NCI-H2171 treated with DMSO at 0.1 percent for 48 hours (cell line): ENCODE measurements at regions not wholly inside any gene's neighbourhood (a gene's known extent, or its start where the extent isn't known, plus 50 kb on each side); places are given as distances from the start of the nearest gene placed in this dataset.

Source experiments
- DNase-seq: peaks from one replicate; lab custom pipeline; 2025; lab: John Stamatoyannopoulos, UW

DNA sequence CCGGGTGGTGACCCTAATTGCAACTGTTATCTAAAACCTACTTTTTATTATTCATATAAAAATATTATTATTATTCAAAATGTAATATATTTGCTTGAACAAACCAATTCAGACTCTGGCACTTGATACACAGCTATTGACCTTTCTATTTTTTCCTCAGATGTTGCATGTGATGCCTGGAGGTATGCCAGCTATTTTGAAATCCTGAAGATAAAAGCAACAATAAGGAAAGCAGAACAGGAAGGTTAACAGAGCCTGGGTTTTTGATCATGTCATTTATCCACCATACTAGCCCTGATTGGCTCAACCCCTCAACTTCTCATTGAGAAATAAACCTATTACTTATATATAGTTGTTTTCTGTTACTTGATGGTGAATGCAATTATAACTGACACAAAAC is 340.9 kb upstream of the KIF2A start:
- DNase-seq = no peak

DNA sequence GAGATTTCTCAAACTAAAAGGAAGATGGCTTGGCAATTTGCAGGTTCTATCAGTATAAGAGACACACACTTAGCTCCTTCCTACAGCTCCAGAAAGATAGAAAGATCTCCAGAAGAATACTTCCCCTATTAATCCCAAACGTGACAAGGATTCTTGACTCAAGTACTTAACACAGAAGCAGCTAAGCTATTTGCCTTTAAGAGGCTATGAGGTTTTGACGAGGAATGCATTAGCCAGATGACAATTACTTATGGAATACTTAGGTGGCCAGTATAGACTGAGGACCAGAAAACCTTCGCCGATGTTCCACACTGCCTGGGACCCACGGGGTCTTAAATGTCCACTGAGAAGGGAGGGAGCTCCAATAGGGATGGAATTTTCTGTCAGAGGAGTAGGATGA is 340.5 kb upstream of the KIF2A start:
- no peak for DNase-seq

DNA sequence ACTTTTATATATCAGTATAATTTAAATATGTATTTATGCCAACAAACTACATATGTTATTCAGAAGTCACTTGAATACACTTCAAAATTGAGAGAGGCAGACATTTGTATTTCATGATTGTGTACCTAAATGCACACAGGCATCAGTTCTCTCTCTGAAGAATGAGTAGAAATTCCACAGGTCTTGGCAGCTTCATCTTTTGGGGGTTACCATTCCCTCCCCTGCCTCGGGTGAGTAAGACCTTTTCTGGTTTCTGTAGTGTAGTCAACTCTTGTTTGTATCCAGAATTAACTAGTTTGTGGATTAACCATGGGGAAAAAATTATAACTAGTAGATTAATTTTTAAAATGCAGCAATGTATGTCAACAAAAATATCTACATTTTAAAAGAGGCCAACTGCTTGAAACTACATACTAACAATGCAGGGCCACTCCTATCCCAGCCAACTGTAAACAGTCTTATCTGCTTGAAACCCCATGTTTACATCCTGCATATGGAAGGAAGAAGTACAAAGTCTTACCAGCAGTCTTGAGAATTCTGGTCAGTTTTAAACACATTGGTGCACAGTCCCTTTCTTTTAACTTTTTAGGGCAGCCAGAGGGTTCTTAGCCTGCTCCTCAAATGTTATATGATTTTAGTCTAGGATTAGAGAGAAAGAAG is 339.6 kb upstream of the KIF2A start:
- DNase-seq = no peak

- no peak for DNase-seq
Measured at GRCh38 chr5:61966997-61967396, 339.0 kb upstream of the KIF2A start.

GRCh38 chr5:61967681-61968080 is 338.3 kb upstream of the KIF2A start:
- no peak for DNase-seq

DNA sequence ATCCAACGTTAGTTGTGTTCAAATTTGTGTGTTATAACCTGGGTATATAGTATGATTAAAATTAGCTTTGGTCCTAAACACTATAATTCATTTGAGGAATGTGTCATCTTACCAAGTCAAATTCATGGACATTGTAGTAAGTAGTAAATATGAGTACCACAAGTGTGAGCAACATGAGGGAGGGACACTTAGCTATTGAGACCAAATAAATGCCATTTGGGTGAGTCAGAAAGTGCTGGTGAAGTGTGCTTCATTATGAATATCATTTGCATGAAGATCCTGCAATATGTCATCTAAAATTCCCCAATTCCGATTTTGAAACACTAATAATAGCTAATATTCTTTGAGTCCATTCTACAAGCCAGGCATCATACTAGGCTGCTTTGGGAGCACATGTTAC is 336.7 kb upstream of the KIF2A start:
- no peak for DNase-seq

DNA sequence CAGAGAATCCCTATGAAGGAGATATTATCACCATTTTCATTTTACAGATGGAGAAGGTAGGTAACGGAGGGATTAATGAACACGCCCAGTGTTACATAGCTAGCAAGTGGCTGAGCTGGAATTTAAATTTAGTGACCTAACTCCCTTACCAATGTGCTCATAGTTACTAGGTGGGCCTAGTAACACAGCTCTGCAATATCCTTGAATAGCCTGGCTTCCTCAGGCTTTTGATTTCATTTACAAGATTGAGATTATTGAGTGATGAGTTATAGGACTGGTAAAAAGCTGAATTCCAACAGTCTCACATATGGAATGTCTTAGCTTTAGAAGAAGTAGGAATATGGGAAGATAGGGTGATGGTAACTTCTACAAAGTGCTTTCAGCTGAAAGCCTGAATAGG is 336.3 kb upstream of the KIF2A start:
- no peak for DNase-seq

- DNase-seq = no peak
Measured at GRCh38 chr5:61970218-61970617, 335.8 kb upstream of the KIF2A start.

DNA sequence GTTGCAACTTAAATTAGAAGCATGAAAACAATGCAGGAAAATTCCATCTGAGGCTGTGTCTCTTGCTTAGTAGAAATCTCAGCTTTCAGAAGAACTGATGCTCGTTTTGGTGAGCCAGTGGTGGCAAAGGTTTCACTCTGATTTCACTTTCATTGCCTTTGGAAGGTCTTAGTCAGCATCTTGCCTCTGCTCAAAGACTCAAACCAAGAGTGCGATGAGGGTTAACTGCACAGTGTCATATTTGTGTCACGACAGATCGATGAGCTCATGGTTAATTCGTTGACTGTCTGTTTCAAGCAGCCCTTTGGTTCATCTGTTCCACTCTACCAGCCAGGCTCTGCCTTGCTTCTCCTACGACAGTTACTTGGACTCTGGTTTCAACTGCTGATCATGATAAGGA is 331.3 kb upstream of the KIF2A start:
- no peak for DNase-seq

DNA sequence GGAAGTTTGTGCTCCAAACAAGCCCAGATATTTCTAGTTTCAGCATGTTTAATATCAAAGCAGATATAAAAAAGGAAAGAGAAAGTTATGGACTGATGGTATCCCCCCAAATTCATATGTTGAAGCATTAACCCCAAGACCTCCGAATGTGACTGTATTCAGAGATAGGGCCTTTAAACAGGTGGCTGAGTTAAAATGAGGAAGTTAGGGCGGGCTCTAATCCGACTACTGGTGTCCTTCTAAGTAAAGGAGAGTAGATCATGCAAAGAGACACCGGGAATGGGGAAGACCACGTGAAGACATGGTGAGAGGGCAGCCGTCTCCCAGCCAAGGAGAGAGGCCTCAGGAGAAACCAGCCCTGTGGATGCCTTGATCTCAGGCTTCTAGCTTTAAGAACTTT is 324.1 kb upstream of the KIF2A start:
- DNase-seq = no peak

- no peak for DNase-seq
Measured at GRCh38 chr5:61991430-61991829, 314.6 kb upstream of the KIF2A start.

- DNase-seq = no peak
Measured at GRCh38 chr5:61991866-61992265, 314.1 kb upstream of the KIF2A start.

GRCh38 chr5:61993295-61993927 is 312.6 kb upstream of the KIF2A start:
- DNase-seq = no peak

GRCh38 chr5:61994171-61994570 is 311.8 kb upstream of the KIF2A start:
- DNase-seq = no peak

GRCh38 chr5:61995486-61995885 is 310.5 kb upstream of the KIF2A start:
- DNase-seq = no peak

DNA sequence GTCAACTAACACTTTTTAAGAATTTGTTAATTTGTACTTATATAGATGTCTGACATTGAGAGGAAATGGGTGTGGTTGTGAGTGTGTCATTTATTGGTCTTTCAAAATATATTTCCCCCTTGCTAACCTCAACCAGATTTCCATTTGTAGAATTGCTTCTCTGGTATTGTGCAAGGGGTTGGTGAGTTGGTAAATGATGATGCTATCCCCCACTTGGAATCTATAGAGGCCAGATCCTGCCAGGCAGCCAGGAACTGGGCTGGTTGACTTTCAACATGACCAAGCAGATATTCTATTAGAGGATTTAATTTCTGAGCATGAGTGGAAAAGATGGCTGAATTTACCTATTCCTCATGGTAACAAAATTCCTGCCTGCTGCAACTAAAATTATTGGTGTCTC is 306.6 kb upstream of the KIF2A start:
- DNase-seq = no peak

DNA sequence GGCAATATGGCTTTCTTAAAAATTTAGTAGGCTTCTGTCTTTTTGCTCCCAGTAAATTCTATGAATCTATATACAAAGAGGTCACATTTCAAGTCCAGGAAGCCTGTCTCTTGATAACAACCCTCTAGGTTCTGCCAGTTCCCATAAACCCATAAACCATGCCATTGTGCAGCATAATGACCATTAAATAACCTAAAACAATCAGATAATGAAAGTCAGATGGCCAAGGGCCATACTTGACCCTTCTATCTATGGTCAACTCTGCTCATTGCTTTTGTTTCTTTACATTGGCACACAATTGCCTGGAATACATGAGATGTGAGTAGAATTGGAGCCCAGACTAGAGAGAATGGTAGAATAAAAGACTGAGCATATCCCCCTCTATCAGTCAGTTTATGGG is 305.4 kb upstream of the KIF2A start:
- DNase-seq = no peak

DNA sequence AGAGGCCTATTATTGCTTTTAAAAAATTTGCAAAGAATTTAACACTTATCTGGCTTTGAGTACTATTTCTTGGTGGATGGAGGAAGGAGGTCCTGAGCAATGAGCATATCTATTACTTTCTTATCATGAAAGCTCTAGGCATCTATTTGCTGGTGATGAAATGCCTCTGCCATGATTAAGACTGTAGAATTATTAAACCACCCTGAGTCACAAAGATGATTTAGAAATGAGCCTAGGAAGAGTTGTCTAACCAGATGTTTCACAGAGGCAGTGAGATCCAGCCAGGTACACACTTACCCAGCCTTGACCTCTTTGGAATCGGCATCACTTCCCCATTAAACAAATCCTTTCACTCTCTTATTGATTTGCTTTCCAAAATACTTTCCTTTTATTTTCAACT is 304.4 kb upstream of the KIF2A start:
- DNase-seq = no peak

DNA sequence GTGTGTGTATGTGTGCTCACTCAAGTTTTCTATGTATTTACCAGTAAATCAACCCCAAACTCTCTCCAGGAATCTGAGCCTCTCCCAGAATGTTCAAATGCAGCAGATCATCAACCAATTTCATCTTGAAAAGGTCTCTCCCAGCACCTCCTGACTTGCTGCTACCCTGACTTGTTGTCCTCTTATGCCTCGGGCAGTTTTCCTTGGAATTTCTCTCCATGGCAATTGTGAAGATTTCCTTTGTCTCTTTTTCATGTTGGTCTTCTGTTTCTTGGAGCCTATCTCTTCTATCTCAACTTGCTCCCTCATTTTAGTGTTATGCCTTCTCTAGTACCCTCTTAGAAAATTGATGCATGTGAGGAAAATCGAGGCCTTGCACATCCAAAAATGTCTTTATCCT is 303.6 kb upstream of the KIF2A start:
- no peak for DNase-seq

DNA sequence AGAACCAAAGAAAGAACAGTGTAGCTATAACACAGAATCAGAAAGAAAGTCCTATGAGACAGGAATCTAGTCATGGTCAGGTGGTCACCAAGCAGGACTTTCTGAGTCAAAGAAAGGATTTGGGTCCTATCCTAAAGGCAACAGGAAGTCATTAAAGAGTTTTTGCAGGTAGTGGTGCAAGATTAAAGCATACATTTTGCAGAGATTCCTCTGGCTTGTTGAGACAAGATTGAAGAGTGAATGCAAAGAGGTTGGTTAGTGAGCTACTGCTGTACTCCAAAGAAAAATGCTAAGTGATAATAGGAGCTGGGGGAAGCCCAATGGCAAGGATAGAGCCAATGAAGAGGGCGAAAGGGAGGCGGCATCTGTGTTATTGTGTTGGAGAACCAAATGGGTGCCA is 300.5 kb upstream of the KIF2A start:
- no peak for DNase-seq

DNA sequence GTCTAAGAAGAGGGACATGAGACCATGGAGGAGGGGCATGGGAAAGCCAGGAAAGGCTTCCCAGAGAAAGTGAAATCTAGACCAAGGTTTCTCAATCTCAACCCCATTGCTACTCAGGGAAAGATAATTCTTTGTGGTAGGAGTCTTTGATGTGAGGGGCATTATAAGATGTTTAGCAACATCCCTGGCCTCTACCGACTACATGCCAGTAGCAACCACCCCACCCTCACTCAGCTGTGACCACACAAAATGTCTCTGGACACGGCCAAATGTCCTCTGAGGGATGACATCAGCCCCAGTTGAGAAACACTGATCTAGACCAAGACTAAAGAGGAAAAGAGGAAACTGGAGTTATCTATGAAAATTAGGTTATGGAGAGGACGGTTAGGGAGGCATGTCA is 298.5 kb upstream of the KIF2A start:
- no peak for DNase-seq

DNA sequence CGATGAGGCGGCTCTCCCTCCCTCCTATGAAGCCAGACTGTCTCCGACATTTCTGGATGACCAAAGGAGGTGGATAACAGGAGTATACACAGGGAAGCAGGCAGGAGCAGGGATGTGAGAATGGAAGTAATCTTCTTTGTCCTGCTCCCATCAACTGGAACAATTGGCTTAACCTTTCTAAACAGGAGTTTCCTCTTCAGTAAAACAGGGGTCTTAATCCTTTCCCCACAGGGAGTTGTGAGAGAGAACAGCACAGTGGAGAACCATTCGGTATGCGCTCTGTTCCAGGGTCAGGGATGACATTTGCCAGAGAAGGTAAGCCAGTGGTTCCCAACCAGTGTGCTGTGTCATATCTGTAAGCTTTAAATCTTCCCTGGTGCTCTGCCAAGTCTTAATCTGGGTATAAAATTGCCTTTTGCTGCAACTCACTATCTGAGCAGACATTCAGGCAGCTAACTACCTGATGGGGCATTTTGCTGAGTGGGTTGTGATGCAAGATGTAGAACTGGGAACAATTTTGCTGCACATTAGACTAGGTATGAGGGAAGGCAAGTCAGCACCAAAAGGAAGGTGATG is 294.8 kb upstream of the KIF2A start:
- no peak for DNase-seq

DNA sequence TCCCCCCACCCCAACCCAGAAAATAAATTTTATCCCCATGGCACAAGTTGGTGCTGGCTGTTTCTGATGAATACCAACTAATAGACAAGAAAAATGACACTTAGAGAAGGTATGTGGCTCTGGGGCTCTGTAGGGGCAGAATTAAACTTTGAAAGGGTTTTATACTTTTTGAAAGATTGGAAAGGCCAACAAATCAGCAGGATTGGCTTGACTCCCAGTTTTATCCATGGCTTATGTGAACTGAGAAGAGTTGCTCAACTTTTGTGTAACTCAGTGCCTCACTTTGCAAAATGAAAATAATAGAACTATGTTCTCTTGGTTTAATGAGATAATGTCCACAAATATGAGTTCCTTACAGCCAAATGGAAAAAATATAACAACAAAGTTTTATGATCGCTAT is 288.9 kb upstream of the KIF2A start:
- no peak for DNase-seq

- no peak for DNase-seq
Measured at GRCh38 chr5:62029303-62029702, 276.7 kb upstream of the KIF2A start.
